GM23338 (cell line): ENCODE measurements at regions not wholly inside any gene's neighbourhood (a gene's known extent, or its start where the extent isn't known, plus 50 kb on each side); places are given as distances from the start of the nearest gene placed in this dataset.

Source experiments
- ATAC-seq: fragments of 200-7000 bp; cut with Tn5 transposase; 3 replicates; pipeline ENCODE4 v1.9.1; 2020
- DNase-seq: peaks from one replicate; pipeline ENCODE4 v3.0.0-alpha.2; 2015; ENCODE audit warnings: low spot score
- H2AFZ ChIP-seq: fragments of 200-600 bp; sonication (generic); 2 replicates; pipeline ENCODE4 v1.8.0; 2016; ENCODE audit warnings: antibody characterized with exemption, mild to moderate bottlenecking, moderate library complexity
- H3F3A ChIP-seq: fragments of 200-600 bp; sonication (generic); replicated peaks from 2 replicates; pipeline ENCODE4 v1.8.0; 2017; ENCODE audit warnings: antibody characterized with exemption, mixed run types, low read depth
- H3K27ac ChIP-seq: fragments of 200-600 bp; sonication (generic); 2 replicates; pipeline ENCODE4 v1.6.1; 2016; ENCODE audit warnings: low read depth
- H3K27me3 ChIP-seq: fragments of 200-600 bp; sonication (generic); 2 replicates; pipeline ENCODE4 v1.8.0; 2016; ENCODE audit warnings: mild to moderate bottlenecking, mixed run types, moderate library complexity; ENCODE audit not compliant: insufficient read depth
- H3K36me3 ChIP-seq: fragments of 200-600 bp; sonication (generic); 2 replicates; pipeline ENCODE4 v1.8.0; 2016; ENCODE audit warnings: mild to moderate bottlenecking; ENCODE audit not compliant: insufficient read depth
- H3K4me1 ChIP-seq: fragments of 200-600 bp; sonication (generic); 2 replicates; pipeline ENCODE4 v1.8.0; 2016; ENCODE audit warnings: mild to moderate bottlenecking, moderate library complexity; ENCODE audit not compliant: insufficient read depth
- H3K4me2 ChIP-seq: fragments of 200-600 bp; sonication (generic); 2 replicates; pipeline ENCODE4 v1.7.1; 2017; ENCODE audit warnings: mixed run types
- H3K4me3 ChIP-seq: fragments of 200-600 bp; sonication (generic); 2 replicates; pipeline ENCODE4 v1.6.1; 2016; ENCODE audit warnings: mixed run types
- H3K79me2 ChIP-seq: fragments of 200-600 bp; sonication (generic); replicated peaks from 2 replicates; pipeline ENCODE4 v1.8.0; 2017; ENCODE audit warnings: mild to moderate bottlenecking; ENCODE audit not compliant: insufficient read depth
- H3K9me2 ChIP-seq: fragments of 200-600 bp; sonication (generic); 2 replicates; pipeline ENCODE4 v1.8.0; 2017; ENCODE audit not compliant: insufficient read depth
- H4K20me1 ChIP-seq: fragments of 200-600 bp; sonication (generic); replicated peaks from 2 replicates; pipeline ENCODE4 v1.8.0; 2017; ENCODE audit warnings: mild to moderate bottlenecking; ENCODE audit not compliant: insufficient read depth
- H3K27ac Mint-ChIP-seq: 2 replicates; pipeline ENCODE4 v1.8.0; 2020; ENCODE audit warnings: inconsistent platforms, mild to moderate bottlenecking, moderate library complexity, mixed read lengths
- H3K27me3 Mint-ChIP-seq: 3 replicates; pipeline ENCODE4 v1.8.0; 2022; ENCODE audit warnings: low read depth, mild to moderate bottlenecking, moderate library complexity, mixed read lengths, inconsistent platforms; ENCODE audit not compliant: insufficient read depth, poor library complexity
- H3K36me3 Mint-ChIP-seq: 3 replicates; pipeline ENCODE4 v1.8.0; 2021; ENCODE audit warnings: low read depth, mild to moderate bottlenecking, inconsistent platforms, moderate library complexity, mixed read lengths
- H3K4me1 Mint-ChIP-seq: 3 replicates; pipeline ENCODE4 v1.8.0; 2020; ENCODE audit warnings: mild to moderate bottlenecking, inconsistent platforms, mixed read lengths
- H3K4me3 Mint-ChIP-seq: 3 replicates; pipeline ENCODE4 v1.8.0; 2021; ENCODE audit warnings: moderate library complexity, mild to moderate bottlenecking, inconsistent platforms, mixed read lengths
- H3K9me3 Mint-ChIP-seq: 3 replicates; pipeline ENCODE4 v1.8.0; 2020; ENCODE audit warnings: moderate library complexity, mild to moderate bottlenecking, inconsistent platforms, mixed read lengths
- CREB1 ChIP-seq: fragments of 250-450 bp; sonication (Bioruptor Pico); IDR thresholded peaks from 2 replicates; pipeline ENCODE4 v1.5.0; 2020; ENCODE audit warnings: low read depth, mild to moderate bottlenecking, moderate library complexity
- EZH2 ChIP-seq: fragments of 200-600 bp; sonication (generic); IDR thresholded peaks from one replicate; pipeline ENCODE4 v1.8.0; 2017; ENCODE audit warnings: antibody characterized with exemption, mild to moderate bottlenecking, low read depth; ENCODE audit not compliant: unreplicated experiment
- EZH2phosphoT487 ChIP-seq: fragments of 200-600 bp; sonication (generic); IDR thresholded peaks from one replicate; pipeline ENCODE4 v1.8.1; 2018; ENCODE audit warnings: antibody characterized with exemption; ENCODE audit not compliant: unreplicated experiment
- NANOG ChIP-seq: IDR thresholded peaks from 2 replicates; pipeline ENCODE4 v1.6.1; 2016; ENCODE audit warnings: antibody characterized with exemption, borderline replicate concordance
- REST ChIP-seq: IDR thresholded peaks from one replicate; pipeline ENCODE4 v1.6.1; 2018; ENCODE audit warnings: antibody characterized with exemption; ENCODE audit not compliant: unreplicated experiment
- STAT1 ChIP-seq: IDR thresholded peaks from one replicate; pipeline ENCODE4 v1.6.1; 2016; ENCODE audit warnings: antibody characterized with exemption; ENCODE audit not compliant: unreplicated experiment
- ZNF331 ChIP-seq: fragments of 250-450 bp; sonication (Bioruptor Pico); IDR thresholded peaks from 2 replicates; pipeline ENCODE4 v1.5.0; 2020; ENCODE audit warnings: low read depth, mild to moderate bottlenecking, moderate library complexity
- ZNF462 ChIP-seq: fragments of 250-450 bp; sonication (Bioruptor Pico); IDR thresholded peaks from 2 replicates; pipeline ENCODE4 v1.5.0; 2020; ENCODE audit warnings: mild to moderate bottlenecking, moderate library complexity
- TF ChIP-seq, protein P1 (sequence below), 2 experiments: fragments of 200-600 bp in 1 of 2; sonication (generic) in 1 of 2; conservative IDR thresholded peaks; 2 replicates each; pipeline versions ENCODE4 v1.5.1 to v1.6.1; 2016 to 2017; ENCODE audit warnings: antibody characterized with exemption in 2 of 2, low read depth in 2 of 2, mild to moderate bottlenecking in 2 of 2, moderate library complexity in 1 of 2
- TF ChIP-seq, protein P2 (sequence below): IDR thresholded peaks from 2 replicates; pipeline ENCODE4 v1.6.1; 2016; ENCODE audit warnings: antibody characterized with exemption

DNA sequence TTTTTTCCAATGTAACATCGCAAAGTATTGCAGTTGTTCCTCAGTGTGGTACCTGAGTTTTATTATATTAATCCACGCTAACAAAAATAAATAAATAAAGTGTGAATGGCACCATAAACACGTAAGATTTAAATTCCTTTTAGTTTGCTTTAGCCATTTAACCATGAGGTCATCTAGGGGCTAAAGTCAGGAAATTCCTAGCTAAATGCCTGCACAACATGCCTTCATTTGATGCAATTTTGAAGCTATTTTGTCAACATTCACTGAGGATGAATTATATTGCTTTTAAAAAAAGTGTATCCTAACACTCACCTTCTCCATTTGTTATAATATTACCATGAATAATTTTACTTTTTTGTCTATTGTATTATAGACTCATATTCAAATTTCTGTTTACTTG is 714.4 kb downstream of the GATA3 start:
- Mint-ChIP-seq H3K4me1 (peaks cover 13% of the 10 kb centered on the region; the same call in 2 of the 3 replicates), H3K9me3 (no peaks in the 10 kb centered on the region), H3K27ac (no peak overlapping the region), H3K4me3 (no peak overlapping the region), H3K36me3 (no peaks in the 10 kb centered on the region), H3K27me3 (peaks cover 3% of the 10 kb centered on the region)
- peaks cover 16% of the 10 kb centered on the region for H3K4me1 ChIP-seq
- no peaks in the 10 kb centered on the region for H3K79me2 ChIP-seq
- H3K27ac ChIP-seq, result no peak overlapping the region
- ATAC-seq, result no peak
- H3K27me3 ChIP-seq, result no peaks in the 10 kb centered on the region
- H3K4me3 ChIP-seq, result no peak overlapping the region
- no peak overlapping the region for H2AFZ ChIP-seq
- H3K9me2 ChIP-seq, result no peaks in the 10 kb centered on the region
- H3K4me2 ChIP-seq, result no peak overlapping the region
- H3K36me3 ChIP-seq, result no peaks in the 10 kb centered on the region
- no peak for TF ChIP-seq STAT1
- TF ChIP-seq NANOG, result no peak
- TF ChIP-seq EZH2, result no peak
- TF ChIP-seq CREB1 (CRISPR knock-in tag), result no peak
- TF ChIP-seq, protein P1, sequence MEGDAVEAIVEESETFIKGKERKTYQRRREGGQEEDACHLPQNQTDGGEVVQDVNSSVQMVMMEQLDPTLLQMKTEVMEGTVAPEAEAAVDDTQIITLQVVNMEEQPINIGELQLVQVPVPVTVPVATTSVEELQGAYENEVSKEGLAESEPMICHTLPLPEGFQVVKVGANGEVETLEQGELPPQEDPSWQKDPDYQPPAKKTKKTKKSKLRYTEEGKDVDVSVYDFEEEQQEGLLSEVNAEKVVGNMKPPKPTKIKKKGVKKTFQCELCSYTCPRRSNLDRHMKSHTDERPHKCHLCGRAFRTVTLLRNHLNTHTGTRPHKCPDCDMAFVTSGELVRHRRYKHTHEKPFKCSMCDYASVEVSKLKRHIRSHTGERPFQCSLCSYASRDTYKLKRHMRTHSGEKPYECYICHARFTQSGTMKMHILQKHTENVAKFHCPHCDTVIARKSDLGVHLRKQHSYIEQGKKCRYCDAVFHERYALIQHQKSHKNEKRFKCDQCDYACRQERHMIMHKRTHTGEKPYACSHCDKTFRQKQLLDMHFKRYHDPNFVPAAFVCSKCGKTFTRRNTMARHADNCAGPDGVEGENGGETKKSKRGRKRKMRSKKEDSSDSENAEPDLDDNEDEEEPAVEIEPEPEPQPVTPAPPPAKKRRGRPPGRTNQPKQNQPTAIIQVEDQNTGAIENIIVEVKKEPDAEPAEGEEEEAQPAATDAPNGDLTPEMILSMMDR (conservative IDR thresholded peaks at IDR 0.05; ENCODE audit: low read depth in 2 of 2), result no peak
- no peak for TF ChIP-seq EZH2phosphoT487
- TF ChIP-seq ZNF462 (CRISPR knock-in tag), result no peak
- no peak for TF ChIP-seq ZNF331 (CRISPR knock-in tag)
- TF ChIP-seq, protein P2, sequence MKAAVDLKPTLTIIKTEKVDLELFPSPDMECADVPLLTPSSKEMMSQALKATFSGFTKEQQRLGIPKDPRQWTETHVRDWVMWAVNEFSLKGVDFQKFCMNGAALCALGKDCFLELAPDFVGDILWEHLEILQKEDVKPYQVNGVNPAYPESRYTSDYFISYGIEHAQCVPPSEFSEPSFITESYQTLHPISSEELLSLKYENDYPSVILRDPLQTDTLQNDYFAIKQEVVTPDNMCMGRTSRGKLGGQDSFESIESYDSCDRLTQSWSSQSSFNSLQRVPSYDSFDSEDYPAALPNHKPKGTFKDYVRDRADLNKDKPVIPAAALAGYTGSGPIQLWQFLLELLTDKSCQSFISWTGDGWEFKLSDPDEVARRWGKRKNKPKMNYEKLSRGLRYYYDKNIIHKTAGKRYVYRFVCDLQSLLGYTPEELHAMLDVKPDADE, result no peak
- TF ChIP-seq REST, result no peak
- peak; percentile 3 for DNase-seq
- no peaks in the 10 kb centered on the region for H4K20me1 ChIP-seq
- H3F3A ChIP-seq, result no peaks in the 10 kb centered on the region
